HCT116 (cell line): ENCODE measurements at regions not wholly inside any gene's neighbourhood (a gene's known extent, or its start where the extent isn't known, plus 50 kb on each side); places are given as distances from the start of the nearest gene placed in this dataset.

ENCODE experiments used
- ATAC-seq: fragments of 200-7000 bp; cut with Tn5 transposase; 2 replicates; pipeline ENCODE4 v1.9.1; 2020; ENCODE audit warnings: mild to moderate bottlenecking, moderate library complexity
- BruUV-seq: library from RNA; stranded (reverse); fragments of 400-500 nt; replicated peaks from 2 replicates; lab custom pipeline; 2021; lab: Mats Ljungman, UMichigan
- CTCF ChIA-PET: fragments of 300-600 bp; sonication (Branson Sonifier 250); formaldehyde crosslinking; loops from one replicate; lab custom pipeline; 2021; ENCODE audit warnings: antibody characterized with exemption; lab: Charles Lee
- POLR2A ChIA-PET: fragments of 300-600, 350-600 bp; sonication (Branson Sonifier 250); formaldehyde crosslinking; loops from one replicate; lab custom pipeline; 2021; ENCODE audit warnings: antibody characterized with exemption; lab: Charles Lee
- RAD21 ChIA-PET, 2 experiments: fragments of 300-600 bp; sonication (Branson Sonifier 250); formaldehyde crosslinking; loops; one replicate each; lab custom pipeline; 2023; ENCODE audit warnings: low total read pairs in 2 of 2; ENCODE audit not compliant: uncharacterized antibody in 2 of 2, unreplicated experiment in 2 of 2, low non-redundant PET in 1 of 2; lab: Charles Lee
- DNase-seq: peaks from one replicate; pipeline ENCODE4 v3.0.0-alpha.2; 2010; ENCODE audit warnings: low read depth, low spot score
- H2AFZ ChIP-seq: fragments of 200-600 bp; shearing (Covaris generic), sonication (generic); 2 replicates; pipeline ENCODE4 v1.6.1; 2017; ENCODE audit warnings: low read depth, mixed run types, mixed read lengths, antibody characterized with exemption, low read length; ENCODE audit not compliant: poor library complexity, severe bottlenecking
- H3K27ac ChIP-seq: 2 replicates; pipeline ENCODE4 v1.5.1; 2012; ENCODE audit warnings: low read depth, low read length
- H3K27me3 ChIP-seq: fragments of 200-600 bp; sonication (generic); 2 replicates; pipeline ENCODE4 v1.6.1; 2016; ENCODE audit warnings: mixed run types, low read length, mixed read lengths; ENCODE audit not compliant: insufficient read depth
- H3K36me3 ChIP-seq, 2 experiments: fragments of 200-500 bp in 1 of 2; fragments of 200-600 bp in 1 of 2; sonication (Bioruptor generic) in 1 of 2; sonication (generic) in 1 of 2; 2 replicates each; pipeline versions ENCODE4 v1.5.1 to v1.6.1; 2014 to 2016; ENCODE audit warnings: low read length in 2 of 2, inconsistent platforms in 1 of 2, mixed read lengths in 1 of 2, mixed run types in 1 of 2; ENCODE audit not compliant: insufficient read depth in 2 of 2, control insufficient read depth in 1 of 2
- H3K4me1 ChIP-seq, 2 experiments: fragments of 200-600 bp in 1 of 2; sonication (generic) in 1 of 2; 2 replicates each; pipeline versions ENCODE4 v1.5.1 to v1.6.1; 2012 to 2017; ENCODE audit warnings: low read length in 2 of 2, inconsistent platforms in 1 of 2, mild to moderate bottlenecking in 1 of 2, mixed read lengths in 1 of 2, mixed run types in 1 of 2, moderate library complexity in 1 of 2; ENCODE audit not compliant: insufficient read depth in 2 of 2, control insufficient read depth in 1 of 2
- H3K4me2 ChIP-seq: fragments of 200-600 bp; sonication (generic); 2 replicates; pipeline ENCODE4 v1.6.1; 2017; ENCODE audit warnings: mixed run types, low read length, mixed read lengths
- H3K4me3 ChIP-seq, 2 experiments: fragments of 200-600 bp in 1 of 2; sonication (generic) in 1 of 2; replicated peaks in 1 of 2; 2 replicates each; pipeline ENCODE4 v1.5.1; 2011 to 2016; ENCODE audit warnings: low read length in 2 of 2, control low read depth in 1 of 2, low read depth in 1 of 2, mild to moderate bottlenecking in 1 of 2, mixed read lengths in 1 of 2, mixed run types in 1 of 2
- H3K79me2 ChIP-seq: fragments of 200-600 bp; sonication (generic); 2 replicates; pipeline ENCODE4 v1.6.1; 2017; ENCODE audit warnings: mild to moderate bottlenecking, mixed run types, low read length, moderate library complexity, mixed read lengths; ENCODE audit not compliant: insufficient read depth
- H3K9ac ChIP-seq: fragments of 200-600 bp; sonication (generic); 2 replicates; pipeline ENCODE4 v1.6.1; 2016; ENCODE audit warnings: low read length, mixed read lengths
- H3K9me2 ChIP-seq: fragments of 200-600 bp; sonication (generic), shearing (Covaris generic); 2 replicates; pipeline ENCODE4 v1.6.1; 2017; ENCODE audit warnings: mixed run types, mild to moderate bottlenecking, moderate library complexity; ENCODE audit not compliant: insufficient read depth
- H3K9me3 ChIP-seq, 2 experiments: fragments of 200-500 bp in 1 of 2; fragments of 200-600 bp in 1 of 2; sonication (Bioruptor generic) in 1 of 2; sonication (generic) in 1 of 2; 2 replicates each; pipeline ENCODE4 v1.6.1; 2014 to 2017; ENCODE audit warnings: low read length in 2 of 2, mixed read lengths in 2 of 2, inconsistent platforms in 1 of 2, low read depth in 1 of 2, mild to moderate bottlenecking in 1 of 2, mixed run types in 1 of 2, moderate library complexity in 1 of 2; ENCODE audit not compliant: control insufficient read depth in 1 of 2, insufficient read depth in 1 of 2
- H4K20me1 ChIP-seq: fragments of 200-600 bp; sonication (generic), shearing (Covaris generic); 2 replicates; pipeline ENCODE4 v1.6.1; 2017; ENCODE audit warnings: mixed run types, mild to moderate bottlenecking, moderate library complexity; ENCODE audit not compliant: insufficient read depth
- CEBPB ChIP-seq: IDR thresholded peaks from 2 replicates; pipeline ENCODE4 v1.6.1; 2012; ENCODE audit warnings: low read depth
- EGR1 ChIP-seq: IDR thresholded peaks from 2 replicates; pipeline ENCODE4 v1.6.1; 2012; ENCODE audit warnings: low read depth
- JUND ChIP-seq: IDR thresholded peaks from 2 replicates; pipeline ENCODE4 v1.6.1; 2012
- POLR2A ChIP-seq: IDR thresholded peaks from 2 replicates; pipeline ENCODE4 v1.7.0; 2011; ENCODE audit warnings: borderline replicate concordance; ENCODE audit not compliant: insufficient read depth, insufficient read length; ENCODE audit errors: extremely low read depth
- TCF7L2 ChIP-seq: IDR thresholded peaks from 2 replicates; pipeline ENCODE4 v1.7.0; 2011; ENCODE audit warnings: borderline replicate concordance, inconsistent platforms; ENCODE audit not compliant: insufficient read depth, insufficient read length; ENCODE audit errors: extremely low read depth
- intact Hi-C: fragments of 100-400 bp; cut with micrococcal nuclease; formaldehyde crosslinking; loops from 2 replicates; pipeline ENCODE4 v1.10.0; 2022
- TF ChIP-seq, protein P1 (sequence below): IDR thresholded peaks from 2 replicates; pipeline ENCODE4 v1.6.1; 2012; ENCODE audit warnings: low read depth
- TF ChIP-seq, protein P2 (sequence below): IDR thresholded peaks from 2 replicates; pipeline ENCODE4 v1.6.1; 2012
- TF ChIP-seq, protein P3 (sequence below): IDR thresholded peaks from 2 replicates; pipeline ENCODE4 v1.6.1; 2011; ENCODE audit warnings: mild to moderate bottlenecking, low read length, moderate library complexity; ENCODE audit not compliant: insufficient replicate concordance; ENCODE audit errors: extremely low read depth
- TF ChIP-seq, protein P4 (sequence below): IDR thresholded peaks from 2 replicates; pipeline ENCODE4 v1.6.1; 2012

DNA sequence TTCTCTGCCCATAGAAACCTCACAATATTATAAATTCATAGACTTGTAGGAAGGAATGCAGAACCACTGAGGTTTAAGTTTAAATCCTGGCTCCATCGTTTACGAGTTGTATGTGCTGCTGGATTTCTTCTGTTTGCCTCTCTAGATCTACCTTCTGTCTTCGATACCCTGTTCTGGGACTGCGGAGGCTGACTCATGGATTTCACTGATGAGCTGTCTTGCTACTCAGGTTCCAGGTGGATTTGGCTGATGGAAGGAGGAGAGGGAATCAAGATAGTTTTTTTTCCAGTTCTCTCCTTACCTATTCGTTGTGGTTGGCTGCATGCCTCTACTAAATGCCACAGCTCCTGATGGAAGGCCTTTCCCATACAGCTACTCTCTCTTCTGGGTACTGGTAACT is 375.8 kb downstream of the REEP3 start:
- H2AFZ ChIP-seq = no peak overlapping the region
- H3K36me3 ChIP-seq = no peaks in the 10 kb centered on the region
- BruUV-seq = no TSS peak
- DNase-seq (no peak), ATAC-seq (no peak)
- peaks cover 5% of the 10 kb centered on the region; the same call in 1 of the 2 replicates for H3K27me3 ChIP-seq
- H3K4me3 ChIP-seq = no peak overlapping the region
- intact Hi-C loops = no loop called here
- H3K9ac ChIP-seq = no peak overlapping the region
- TF ChIP-seq, protein P1, sequence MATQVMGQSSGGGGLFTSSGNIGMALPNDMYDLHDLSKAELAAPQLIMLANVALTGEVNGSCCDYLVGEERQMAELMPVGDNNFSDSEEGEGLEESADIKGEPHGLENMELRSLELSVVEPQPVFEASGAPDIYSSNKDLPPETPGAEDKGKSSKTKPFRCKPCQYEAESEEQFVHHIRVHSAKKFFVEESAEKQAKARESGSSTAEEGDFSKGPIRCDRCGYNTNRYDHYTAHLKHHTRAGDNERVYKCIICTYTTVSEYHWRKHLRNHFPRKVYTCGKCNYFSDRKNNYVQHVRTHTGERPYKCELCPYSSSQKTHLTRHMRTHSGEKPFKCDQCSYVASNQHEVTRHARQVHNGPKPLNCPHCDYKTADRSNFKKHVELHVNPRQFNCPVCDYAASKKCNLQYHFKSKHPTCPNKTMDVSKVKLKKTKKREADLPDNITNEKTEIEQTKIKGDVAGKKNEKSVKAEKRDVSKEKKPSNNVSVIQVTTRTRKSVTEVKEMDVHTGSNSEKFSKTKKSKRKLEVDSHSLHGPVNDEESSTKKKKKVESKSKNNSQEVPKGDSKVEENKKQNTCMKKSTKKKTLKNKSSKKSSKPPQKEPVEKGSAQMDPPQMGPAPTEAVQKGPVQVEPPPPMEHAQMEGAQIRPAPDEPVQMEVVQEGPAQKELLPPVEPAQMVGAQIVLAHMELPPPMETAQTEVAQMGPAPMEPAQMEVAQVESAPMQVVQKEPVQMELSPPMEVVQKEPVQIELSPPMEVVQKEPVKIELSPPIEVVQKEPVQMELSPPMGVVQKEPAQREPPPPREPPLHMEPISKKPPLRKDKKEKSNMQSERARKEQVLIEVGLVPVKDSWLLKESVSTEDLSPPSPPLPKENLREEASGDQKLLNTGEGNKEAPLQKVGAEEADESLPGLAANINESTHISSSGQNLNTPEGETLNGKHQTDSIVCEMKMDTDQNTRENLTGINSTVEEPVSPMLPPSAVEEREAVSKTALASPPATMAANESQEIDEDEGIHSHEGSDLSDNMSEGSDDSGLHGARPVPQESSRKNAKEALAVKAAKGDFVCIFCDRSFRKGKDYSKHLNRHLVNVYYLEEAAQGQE = no peak
- TF ChIP-seq EGR1 (no peak), JUND (no peak), CEBPB (no peak), POLR2A (no peak), TCF7L2 (no peak)
- TF ChIP-seq, protein P2, sequence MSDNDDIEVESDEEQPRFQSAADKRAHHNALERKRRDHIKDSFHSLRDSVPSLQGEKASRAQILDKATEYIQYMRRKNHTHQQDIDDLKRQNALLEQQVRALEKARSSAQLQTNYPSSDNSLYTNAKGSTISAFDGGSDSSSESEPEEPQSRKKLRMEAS = no peak
- TF ChIP-seq, protein P3, sequence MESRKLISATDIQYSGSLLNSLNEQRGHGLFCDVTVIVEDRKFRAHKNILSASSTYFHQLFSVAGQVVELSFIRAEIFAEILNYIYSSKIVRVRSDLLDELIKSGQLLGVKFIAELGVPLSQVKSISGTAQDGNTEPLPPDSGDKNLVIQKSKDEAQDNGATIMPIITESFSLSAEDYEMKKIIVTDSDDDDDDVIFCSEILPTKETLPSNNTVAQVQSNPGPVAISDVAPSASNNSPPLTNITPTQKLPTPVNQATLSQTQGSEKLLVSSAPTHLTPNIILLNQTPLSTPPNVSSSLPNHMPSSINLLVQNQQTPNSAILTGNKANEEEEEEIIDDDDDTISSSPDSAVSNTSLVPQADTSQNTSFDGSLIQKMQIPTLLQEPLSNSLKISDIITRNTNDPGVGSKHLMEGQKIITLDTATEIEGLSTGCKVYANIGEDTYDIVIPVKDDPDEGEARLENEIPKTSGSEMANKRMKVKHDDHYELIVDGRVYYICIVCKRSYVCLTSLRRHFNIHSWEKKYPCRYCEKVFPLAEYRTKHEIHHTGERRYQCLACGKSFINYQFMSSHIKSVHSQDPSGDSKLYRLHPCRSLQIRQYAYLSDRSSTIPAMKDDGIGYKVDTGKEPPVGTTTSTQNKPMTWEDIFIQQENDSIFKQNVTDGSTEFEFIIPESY = no peak
- TF ChIP-seq, protein P4, sequence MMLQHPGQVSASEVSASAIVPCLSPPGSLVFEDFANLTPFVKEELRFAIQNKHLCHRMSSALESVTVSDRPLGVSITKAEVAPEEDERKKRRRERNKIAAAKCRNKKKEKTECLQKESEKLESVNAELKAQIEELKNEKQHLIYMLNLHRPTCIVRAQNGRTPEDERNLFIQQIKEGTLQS = no peak
- H3K9me3 ChIP-seq = no peaks in the 10 kb centered on the region
- no peak overlapping the region for H3K27ac ChIP-seq
- no peaks in the 10 kb centered on the region for H4K20me1 ChIP-seq
- ChIA-PET CTCF (interaction anchor here (1.1 kb wide), 1 partner anchor 80 kb away, joined by 3 read pairs; no protein-coding TSS in a partner anchor), RAD21 (no interaction called here), POLR2A (no interaction called here)
- H3K4me2 ChIP-seq = no peak overlapping the region
- H3K9me2 ChIP-seq = no peaks in the 10 kb centered on the region
- H3K4me1 ChIP-seq = no peaks in the 10 kb centered on the region
- no peaks in the 10 kb centered on the region for H3K79me2 ChIP-seq
